Erythroblast (primary cell): ENCODE measurements at regions not wholly inside any gene's neighbourhood (a gene's known extent, or its start where the extent isn't known, plus 50 kb on each side); places are given as distances from the start of the nearest gene placed in this dataset.

ENCODE experiments used
- GATA1 ChIP-seq: IDR thresholded peaks from 2 replicates; pipeline ENCODE4 v1.6.1; 2011; ENCODE audit warnings: low read depth, mild to moderate bottlenecking, control low read depth, low read length, moderate library complexity
- POLR2A ChIP-seq: IDR thresholded peaks from 2 replicates; pipeline ENCODE4 v1.6.1; 2011; ENCODE audit warnings: mild to moderate bottlenecking, low read length

GRCh38 chr3:147090461-147090860 lies 315.9 kb downstream of the ZIC4 start:
- TF ChIP-seq POLR2A (no peak), GATA1 (no peak)
